NCI-H2081 treated with DMSO at 0.1 percent for 48 hours (cell line): ENCODE measurements at regions not wholly inside any gene's neighbourhood (a gene's known extent, or its start where the extent isn't known, plus 50 kb on each side); places are given as distances from the start of the nearest gene placed in this dataset.
"Not testable (repeated sequence)": the region's sequence is repeated elsewhere in the genome, so short reads cannot be mapped to it uniquely, and the experiment has no call there.

Source experiments
- DNase-seq: peaks from one replicate; lab custom pipeline; 2025; lab: John Stamatoyannopoulos, UW

GRCh38 chr12:90829044-90829443, 125.9 kb downstream of the CCER1 start:
- no peak for DNase-seq

- DNase-seq, result no peak
Observed at GRCh38 chr12:90828621-90829020, 126.4 kb downstream of the CCER1 start.

GRCh38 chr12:90827567-90827966, 127.4 kb downstream of the CCER1 start:
- DNase-seq, result no peak

GRCh38 chr12:90826036-90826435, 128.9 kb downstream of the CCER1 start:
- no peak for DNase-seq

- no peak for DNase-seq
Observed at GRCh38 chr12:90823859-90824258, 131.1 kb downstream of the CCER1 start.

- DNase-seq, result no peak
Observed at GRCh38 chr12:90819709-90820108, 135.3 kb downstream of the CCER1 start.

- DNase-seq, result no peak
Observed at GRCh38 chr12:90816353-90817089, 138.5 kb downstream of the CCER1 start.

GRCh38 chr12:90809940-90810339, 145.0 kb downstream of the CCER1 start:
- no peak for DNase-seq

GRCh38 chr12:90808568-90808967, 146.4 kb downstream of the CCER1 start:
- no peak for DNase-seq

GRCh38 chr12:90802727-90803126, 152.2 kb downstream of the CCER1 start:
- DNase-seq, result no peak

- DNase-seq, result no peak
Observed at GRCh38 chr12:90801776-90802175, 153.2 kb downstream of the CCER1 start.

- DNase-seq, result no peak
Observed at GRCh38 chr12:90794212-90794611, 160.8 kb downstream of the CCER1 start.

- not testable (repeated sequence) for DNase-seq
Observed at GRCh38 chr12:90792718-90793117, 162.3 kb downstream of the CCER1 start.

GRCh38 chr12:90791445-90791844, 163.5 kb downstream of the CCER1 start:
- no peak for DNase-seq

GRCh38 chr12:90790747-90791146, 164.2 kb downstream of the CCER1 start:
- DNase-seq, result no peak

GRCh38 chr12:90773491-90773890, 181.5 kb downstream of the CCER1 start:
- no peak for DNase-seq

- no peak for DNase-seq
Observed at GRCh38 chr12:90770861-90771260, 184.1 kb downstream of the CCER1 start.

- DNase-seq, result no peak
Observed at GRCh38 chr12:90757957-90758356, 197.0 kb downstream of the CCER1 start.

GRCh38 chr12:90745211-90745610, 209.8 kb downstream of the CCER1 start:
- DNase-seq, result no peak

- no peak for DNase-seq
Observed at GRCh38 chr12:90741611-90742010, 213.4 kb downstream of the CCER1 start.

GRCh38 chr12:90729736-90730135, 225.2 kb downstream of the CCER1 start:
- no peak for DNase-seq

- DNase-seq, result no peak
Observed at GRCh38 chr12:90712671-90713070, 242.3 kb downstream of the CCER1 start.

GRCh38 chr12:90710711-90711110, 244.3 kb downstream of the CCER1 start:
- DNase-seq, result no peak

- DNase-seq, result no peak
Observed at GRCh38 chr12:90706036-90706435, 248.9 kb downstream of the CCER1 start.
